ENCODE measurements at regions not wholly inside any gene's neighbourhood (a gene's known extent, or its start where the extent isn't known, plus 50 kb on each side); places are given as distances from the start of the nearest gene placed in this dataset.

GRCh38 chr20:6213311-6213710 lies 90.5 kb upstream of the FERMT1 start:
- TF ChIP-seq, protein P1, sequence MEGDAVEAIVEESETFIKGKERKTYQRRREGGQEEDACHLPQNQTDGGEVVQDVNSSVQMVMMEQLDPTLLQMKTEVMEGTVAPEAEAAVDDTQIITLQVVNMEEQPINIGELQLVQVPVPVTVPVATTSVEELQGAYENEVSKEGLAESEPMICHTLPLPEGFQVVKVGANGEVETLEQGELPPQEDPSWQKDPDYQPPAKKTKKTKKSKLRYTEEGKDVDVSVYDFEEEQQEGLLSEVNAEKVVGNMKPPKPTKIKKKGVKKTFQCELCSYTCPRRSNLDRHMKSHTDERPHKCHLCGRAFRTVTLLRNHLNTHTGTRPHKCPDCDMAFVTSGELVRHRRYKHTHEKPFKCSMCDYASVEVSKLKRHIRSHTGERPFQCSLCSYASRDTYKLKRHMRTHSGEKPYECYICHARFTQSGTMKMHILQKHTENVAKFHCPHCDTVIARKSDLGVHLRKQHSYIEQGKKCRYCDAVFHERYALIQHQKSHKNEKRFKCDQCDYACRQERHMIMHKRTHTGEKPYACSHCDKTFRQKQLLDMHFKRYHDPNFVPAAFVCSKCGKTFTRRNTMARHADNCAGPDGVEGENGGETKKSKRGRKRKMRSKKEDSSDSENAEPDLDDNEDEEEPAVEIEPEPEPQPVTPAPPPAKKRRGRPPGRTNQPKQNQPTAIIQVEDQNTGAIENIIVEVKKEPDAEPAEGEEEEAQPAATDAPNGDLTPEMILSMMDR (IDR thresholded peaks at IDR 0.05) = no peak
- no peak for TF ChIP-seq POLR2AphosphoS5 (IDR thresholded peaks at IDR 0.05)
- TF ChIP-seq EP300 (IDR thresholded peaks at IDR 0.05) = no peak
